ENCODE measurements at regions not wholly inside any gene's neighbourhood (a gene's known extent, or its start where the extent isn't known, plus 50 kb on each side); places are given as distances from the start of the nearest gene placed in this dataset.

DNA sequence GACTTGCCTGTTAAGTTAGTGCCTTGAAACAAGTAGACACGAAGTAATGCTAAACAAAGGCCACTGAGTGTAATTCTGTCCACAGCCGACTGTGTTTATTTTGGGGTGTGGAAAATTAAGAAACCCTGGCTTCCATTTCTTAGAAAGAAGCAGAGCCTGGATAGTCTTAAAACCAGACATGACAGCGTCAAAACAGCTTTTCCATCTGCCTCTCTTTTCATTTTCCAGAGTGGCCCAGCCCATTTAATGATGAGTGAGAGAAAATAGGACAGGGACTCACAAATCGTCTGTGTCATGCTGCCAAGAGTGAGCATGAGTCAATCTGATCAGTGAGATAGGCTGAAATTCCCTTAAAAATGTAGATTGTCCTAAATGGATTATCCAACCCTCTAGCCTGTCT is 485.9 kb downstream of the JRKL start:
- TF ChIP-seq, protein P1, sequence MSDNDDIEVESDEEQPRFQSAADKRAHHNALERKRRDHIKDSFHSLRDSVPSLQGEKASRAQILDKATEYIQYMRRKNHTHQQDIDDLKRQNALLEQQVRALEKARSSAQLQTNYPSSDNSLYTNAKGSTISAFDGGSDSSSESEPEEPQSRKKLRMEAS (IDR thresholded peaks at IDR 0.05): no peak
- TF ChIP-seq, protein P2, sequence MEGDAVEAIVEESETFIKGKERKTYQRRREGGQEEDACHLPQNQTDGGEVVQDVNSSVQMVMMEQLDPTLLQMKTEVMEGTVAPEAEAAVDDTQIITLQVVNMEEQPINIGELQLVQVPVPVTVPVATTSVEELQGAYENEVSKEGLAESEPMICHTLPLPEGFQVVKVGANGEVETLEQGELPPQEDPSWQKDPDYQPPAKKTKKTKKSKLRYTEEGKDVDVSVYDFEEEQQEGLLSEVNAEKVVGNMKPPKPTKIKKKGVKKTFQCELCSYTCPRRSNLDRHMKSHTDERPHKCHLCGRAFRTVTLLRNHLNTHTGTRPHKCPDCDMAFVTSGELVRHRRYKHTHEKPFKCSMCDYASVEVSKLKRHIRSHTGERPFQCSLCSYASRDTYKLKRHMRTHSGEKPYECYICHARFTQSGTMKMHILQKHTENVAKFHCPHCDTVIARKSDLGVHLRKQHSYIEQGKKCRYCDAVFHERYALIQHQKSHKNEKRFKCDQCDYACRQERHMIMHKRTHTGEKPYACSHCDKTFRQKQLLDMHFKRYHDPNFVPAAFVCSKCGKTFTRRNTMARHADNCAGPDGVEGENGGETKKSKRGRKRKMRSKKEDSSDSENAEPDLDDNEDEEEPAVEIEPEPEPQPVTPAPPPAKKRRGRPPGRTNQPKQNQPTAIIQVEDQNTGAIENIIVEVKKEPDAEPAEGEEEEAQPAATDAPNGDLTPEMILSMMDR (IDR thresholded peaks at IDR 0.05; ENCODE audit: low read depth, low read length, missing input control): no peak
- no peak for TF ChIP-seq TAF1 (conservative IDR thresholded peaks at IDR 0.05)
- no peak for TF ChIP-seq GABPA (IDR thresholded peaks at IDR 0.05 in 1 of 2, conservative IDR thresholded peaks at IDR 0.05 in 1 of 2)
- TF ChIP-seq, protein P3, sequence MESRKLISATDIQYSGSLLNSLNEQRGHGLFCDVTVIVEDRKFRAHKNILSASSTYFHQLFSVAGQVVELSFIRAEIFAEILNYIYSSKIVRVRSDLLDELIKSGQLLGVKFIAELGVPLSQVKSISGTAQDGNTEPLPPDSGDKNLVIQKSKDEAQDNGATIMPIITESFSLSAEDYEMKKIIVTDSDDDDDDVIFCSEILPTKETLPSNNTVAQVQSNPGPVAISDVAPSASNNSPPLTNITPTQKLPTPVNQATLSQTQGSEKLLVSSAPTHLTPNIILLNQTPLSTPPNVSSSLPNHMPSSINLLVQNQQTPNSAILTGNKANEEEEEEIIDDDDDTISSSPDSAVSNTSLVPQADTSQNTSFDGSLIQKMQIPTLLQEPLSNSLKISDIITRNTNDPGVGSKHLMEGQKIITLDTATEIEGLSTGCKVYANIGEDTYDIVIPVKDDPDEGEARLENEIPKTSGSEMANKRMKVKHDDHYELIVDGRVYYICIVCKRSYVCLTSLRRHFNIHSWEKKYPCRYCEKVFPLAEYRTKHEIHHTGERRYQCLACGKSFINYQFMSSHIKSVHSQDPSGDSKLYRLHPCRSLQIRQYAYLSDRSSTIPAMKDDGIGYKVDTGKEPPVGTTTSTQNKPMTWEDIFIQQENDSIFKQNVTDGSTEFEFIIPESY (IDR thresholded peaks at IDR 0.05): no peak
- TF ChIP-seq, protein P4, sequence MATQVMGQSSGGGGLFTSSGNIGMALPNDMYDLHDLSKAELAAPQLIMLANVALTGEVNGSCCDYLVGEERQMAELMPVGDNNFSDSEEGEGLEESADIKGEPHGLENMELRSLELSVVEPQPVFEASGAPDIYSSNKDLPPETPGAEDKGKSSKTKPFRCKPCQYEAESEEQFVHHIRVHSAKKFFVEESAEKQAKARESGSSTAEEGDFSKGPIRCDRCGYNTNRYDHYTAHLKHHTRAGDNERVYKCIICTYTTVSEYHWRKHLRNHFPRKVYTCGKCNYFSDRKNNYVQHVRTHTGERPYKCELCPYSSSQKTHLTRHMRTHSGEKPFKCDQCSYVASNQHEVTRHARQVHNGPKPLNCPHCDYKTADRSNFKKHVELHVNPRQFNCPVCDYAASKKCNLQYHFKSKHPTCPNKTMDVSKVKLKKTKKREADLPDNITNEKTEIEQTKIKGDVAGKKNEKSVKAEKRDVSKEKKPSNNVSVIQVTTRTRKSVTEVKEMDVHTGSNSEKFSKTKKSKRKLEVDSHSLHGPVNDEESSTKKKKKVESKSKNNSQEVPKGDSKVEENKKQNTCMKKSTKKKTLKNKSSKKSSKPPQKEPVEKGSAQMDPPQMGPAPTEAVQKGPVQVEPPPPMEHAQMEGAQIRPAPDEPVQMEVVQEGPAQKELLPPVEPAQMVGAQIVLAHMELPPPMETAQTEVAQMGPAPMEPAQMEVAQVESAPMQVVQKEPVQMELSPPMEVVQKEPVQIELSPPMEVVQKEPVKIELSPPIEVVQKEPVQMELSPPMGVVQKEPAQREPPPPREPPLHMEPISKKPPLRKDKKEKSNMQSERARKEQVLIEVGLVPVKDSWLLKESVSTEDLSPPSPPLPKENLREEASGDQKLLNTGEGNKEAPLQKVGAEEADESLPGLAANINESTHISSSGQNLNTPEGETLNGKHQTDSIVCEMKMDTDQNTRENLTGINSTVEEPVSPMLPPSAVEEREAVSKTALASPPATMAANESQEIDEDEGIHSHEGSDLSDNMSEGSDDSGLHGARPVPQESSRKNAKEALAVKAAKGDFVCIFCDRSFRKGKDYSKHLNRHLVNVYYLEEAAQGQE (IDR thresholded peaks at IDR 0.05): no peak
- no peak for TF ChIP-seq EGR1 (IDR thresholded peaks at IDR 0.05; ENCODE audit: low read depth in 2 of 2)
- no peak for TF ChIP-seq SP1 (IDR thresholded peaks at IDR 0.05)
- TF ChIP-seq RAD21 (IDR thresholded peaks at IDR 0.05): no peak
- TF ChIP-seq HNF4G (IDR thresholded peaks at IDR 0.05): no peak
